HG03175 (cell line): ENCODE measurements at regions not wholly inside any gene's neighbourhood (a gene's known extent, or its start where the extent isn't known, plus 50 kb on each side); places are given as distances from the start of the nearest gene placed in this dataset.
"Not testable (repeated sequence)": the region's sequence is repeated elsewhere in the genome, so short reads cannot be mapped to it uniquely, and the experiment has no call there.

Source experiments
- ATAC-seq: cut with Tn5 transposase; IDR thresholded peaks from one replicate; pipeline ENCODE4 v1.9.1; 2021; ENCODE audit warnings: mild to moderate bottlenecking, moderate library complexity; ENCODE audit not compliant: unreplicated experiment

- no peak for ATAC-seq
Observed at GRCh38 chr2:8251856-8252255, 430.0 kb upstream of the ID2 start.

- ATAC-seq, result peak; percentile 96
Observed at GRCh38 chr2:8252997-8253694, 428.7 kb upstream of the ID2 start.

GRCh38 chr2:8253781-8254180 is 428.1 kb upstream of the ID2 start:
- ATAC-seq, result no peak

- ATAC-seq, result not testable (repeated sequence)
Observed at GRCh38 chr2:8254214-8254613, 427.6 kb upstream of the ID2 start.

GRCh38 chr2:8254791-8255447 is 426.9 kb upstream of the ID2 start:
- no peak for ATAC-seq

GRCh38 chr2:8255448-8255800 is 426.4 kb upstream of the ID2 start:
- no peak for ATAC-seq

GRCh38 chr2:8256905-8257304 is 425.0 kb upstream of the ID2 start:
- ATAC-seq, result no peak

- no peak for ATAC-seq
Observed at GRCh38 chr2:8257502-8257901, 424.4 kb upstream of the ID2 start.

- ATAC-seq, result no peak
Observed at GRCh38 chr2:8258406-8258805, 423.4 kb upstream of the ID2 start.

- no peak for ATAC-seq
Observed at GRCh38 chr2:8259106-8259840, 422.6 kb upstream of the ID2 start.

GRCh38 chr2:8259841-8260178 is 422.0 kb upstream of the ID2 start:
- no peak for ATAC-seq

- ATAC-seq, result no peak
Observed at GRCh38 chr2:8260213-8260612, 421.6 kb upstream of the ID2 start.

GRCh38 chr2:8263901-8264300 is 418.0 kb upstream of the ID2 start:
- ATAC-seq, result no peak

- ATAC-seq, result no peak
Observed at GRCh38 chr2:8264981-8265380, 416.9 kb upstream of the ID2 start.

- no peak for ATAC-seq
Observed at GRCh38 chr2:8265476-8266226, 416.2 kb upstream of the ID2 start.

GRCh38 chr2:8266563-8266962 is 415.3 kb upstream of the ID2 start:
- no peak for ATAC-seq

- no peak for ATAC-seq
Observed at GRCh38 chr2:8267048-8267447, 414.8 kb upstream of the ID2 start.

- ATAC-seq, result no peak
Observed at GRCh38 chr2:8267721-8268120, 414.1 kb upstream of the ID2 start.

- ATAC-seq, result no peak
Observed at GRCh38 chr2:8268172-8268783, 413.6 kb upstream of the ID2 start.

- no peak for ATAC-seq
Observed at GRCh38 chr2:8270699-8271098, 411.2 kb upstream of the ID2 start.

- no peak for ATAC-seq
Observed at GRCh38 chr2:8271461-8271860, 410.4 kb upstream of the ID2 start.
